Astrocyte (in vitro differentiated cells and primary cell): ENCODE measurements at regions not wholly inside any gene's neighbourhood (a gene's known extent, or its start where the extent isn't known, plus 50 kb on each side); places are given as distances from the start of the nearest gene placed in this dataset.

Source experiments
- DNase-seq: peaks from one replicate; pipeline ENCODE4 v3.0.0-alpha.2; 2010; ENCODE audit warnings: low read depth
- FAIRE-seq: peaks from 2 replicates; lab custom pipeline; 2011; peaks lifted over from hg19 to GRCh38; lab: Jason Lieb, UNC
- H2AFZ ChIP-seq: 2 replicates; pipeline ENCODE4 v1.6.0; 2012; ENCODE audit warnings: low read depth, low read length, inconsistent platforms
- H3K27ac ChIP-seq: 2 replicates; pipeline ENCODE4 v1.5.1; 2011; ENCODE audit warnings: low read depth, low read length, inconsistent platforms
- H3K27me3 ChIP-seq: 2 replicates; pipeline ENCODE4 v1.6.0; 2011; ENCODE audit warnings: low read length, inconsistent platforms; ENCODE audit not compliant: insufficient read depth
- H3K36me3 ChIP-seq: 2 replicates; pipeline ENCODE4 v1.5.1; 2011; ENCODE audit warnings: low read length, inconsistent platforms; ENCODE audit not compliant: insufficient read depth
- H3K4me1 ChIP-seq: 2 replicates; pipeline ENCODE4 v1.5.1; 2011; ENCODE audit warnings: low read length, inconsistent platforms; ENCODE audit not compliant: insufficient read depth
- H3K4me2 ChIP-seq: 2 replicates; pipeline ENCODE4 v1.6.0; 2012; ENCODE audit warnings: low read length, inconsistent platforms
- H3K4me3 ChIP-seq: 2 replicates; pipeline ENCODE4 v1.5.1; 2011; ENCODE audit warnings: low read depth, mild to moderate bottlenecking, low read length, inconsistent platforms; ENCODE audit not compliant: insufficient read depth
- H3K79me2 ChIP-seq: 2 replicates; pipeline ENCODE4 v1.6.0; 2012; ENCODE audit warnings: mild to moderate bottlenecking, low read length, inconsistent platforms; ENCODE audit not compliant: insufficient read depth
- H3K9ac ChIP-seq: 2 replicates; pipeline ENCODE4 v1.6.0; 2012; ENCODE audit warnings: mild to moderate bottlenecking, low read length, inconsistent platforms
- H3K9me3 ChIP-seq: 2 replicates; pipeline ENCODE4 v1.5.1; 2012; ENCODE audit warnings: low read depth, mild to moderate bottlenecking, low read length, inconsistent platforms; ENCODE audit not compliant: insufficient read depth
- H4K20me1 ChIP-seq: 2 replicates; pipeline ENCODE4 v1.6.0; 2012; ENCODE audit warnings: low read length, inconsistent platforms; ENCODE audit not compliant: insufficient read depth
- H3K27ac Mint-ChIP-seq: one replicate; pipeline ENCODE4 v1.8.0; 2021; ENCODE audit warnings: mild to moderate bottlenecking, mixed read lengths; ENCODE audit not compliant: unreplicated experiment
- H3K27me3 Mint-ChIP-seq: one replicate; pipeline ENCODE4 v1.8.0; 2021; ENCODE audit warnings: low read depth, mixed read lengths; ENCODE audit not compliant: unreplicated experiment
- H3K36me3 Mint-ChIP-seq: one replicate; pipeline ENCODE4 v1.8.0; 2021; ENCODE audit warnings: low read depth, mixed read lengths; ENCODE audit not compliant: unreplicated experiment
- H3K4me1 Mint-ChIP-seq: one replicate; pipeline ENCODE4 v1.8.0; 2021; ENCODE audit warnings: low read depth, mixed read lengths; ENCODE audit not compliant: unreplicated experiment
- H3K4me3 Mint-ChIP-seq: one replicate; pipeline ENCODE4 v1.8.0; 2021; ENCODE audit warnings: mild to moderate bottlenecking, moderate library complexity, mixed read lengths; ENCODE audit not compliant: unreplicated experiment
- H3K9me3 Mint-ChIP-seq: one replicate; pipeline ENCODE4 v1.8.0; 2021; ENCODE audit warnings: mild to moderate bottlenecking, mixed read lengths; ENCODE audit not compliant: unreplicated experiment
- CTCF ChIP-seq: IDR thresholded peaks from 2 replicates; pipeline ENCODE4 v1.5.1; 2011; ENCODE audit warnings: low read depth, mild to moderate bottlenecking, inconsistent platforms, low read length, moderate library complexity; ENCODE audit not compliant: insufficient read depth
- EZH2 ChIP-seq: IDR thresholded peaks from 2 replicates; pipeline ENCODE4 v1.6.1; 2012; ENCODE audit warnings: mild to moderate bottlenecking, low read length, inconsistent platforms; ENCODE audit not compliant: insufficient read depth

DNA sequence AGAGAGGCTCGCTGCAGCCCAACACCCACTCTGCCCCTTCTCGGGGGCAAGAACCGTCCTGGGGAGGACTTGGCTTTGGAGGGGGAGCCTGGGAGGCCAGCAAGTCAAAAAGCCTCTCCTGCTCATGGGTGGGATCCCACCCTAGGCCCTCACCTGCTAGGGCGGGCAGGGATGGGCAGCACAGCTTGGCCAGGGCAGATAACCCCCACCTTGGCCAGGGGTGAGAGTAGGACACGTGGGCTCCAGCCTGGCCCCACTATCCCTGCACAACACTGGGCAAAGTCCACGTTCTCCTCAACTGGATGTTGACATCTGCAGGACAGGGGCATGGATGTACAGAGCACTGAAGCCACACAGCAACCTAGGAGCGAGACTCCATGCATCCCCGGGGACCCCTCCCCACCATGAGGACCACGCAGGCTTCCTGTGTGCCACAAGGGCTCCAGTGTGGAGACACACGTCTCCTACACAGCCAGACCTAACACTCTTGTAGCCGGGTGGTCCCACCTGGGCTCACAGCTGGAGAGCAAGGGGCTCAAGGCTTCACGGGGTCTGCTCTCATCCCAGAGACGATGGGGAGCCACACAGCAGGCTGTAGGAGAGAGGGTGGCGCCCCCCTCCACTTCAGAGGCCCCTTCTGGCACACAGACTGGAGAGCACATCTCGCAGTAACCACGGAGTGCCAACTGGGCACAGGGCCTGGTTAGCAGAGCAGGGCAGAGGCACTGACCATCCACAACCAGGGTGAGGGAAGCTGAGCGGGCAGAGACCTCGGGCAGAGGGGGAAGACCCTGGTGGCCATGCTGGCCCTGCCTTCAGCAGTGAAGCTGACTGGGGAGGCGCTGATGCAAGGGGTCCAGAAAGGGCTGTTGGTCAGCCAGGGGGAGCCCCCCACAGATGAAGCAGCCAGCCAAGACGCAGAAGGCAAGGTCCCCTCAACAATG, 171.1 kb downstream of the CRYBB2 start:
- Mint-ChIP-seq H3K4me3 (no peak overlapping the region), H3K36me3 (peaks cover 4% of the 10 kb centered on the region), H3K27ac (no peak overlapping the region), H3K27me3 (peaks cover 11% of the 10 kb centered on the region), H3K4me1 (peaks cover 19% of the 10 kb centered on the region), H3K9me3 (no peaks in the 10 kb centered on the region)
- H3K9me3 ChIP-seq = no peaks in the 10 kb centered on the region
- TF ChIP-seq EZH2 (no peak), CTCF (no peak)
- H3K9ac ChIP-seq = no peak overlapping the region
- no peak overlapping the region for H3K4me2 ChIP-seq
- H3K36me3 ChIP-seq = no peaks in the 10 kb centered on the region
- H3K4me1 ChIP-seq = no peaks in the 10 kb centered on the region
- H4K20me1 ChIP-seq = peaks cover 93% of the 10 kb centered on the region
- no peaks in the 10 kb centered on the region for H3K27me3 ChIP-seq
- FAIRE-seq (no peak), DNase-seq (no peak)
- H3K27ac ChIP-seq = no peak overlapping the region
- H3K79me2 ChIP-seq = peaks cover 58% of the 10 kb centered on the region
- H2AFZ ChIP-seq = no peak overlapping the region
- no peak overlapping the region for H3K4me3 ChIP-seq

GRCh38 chr22:25392584-25392983, 171.9 kb upstream of the GRK3 start:
- peaks cover 65% of the 10 kb centered on the region for H3K79me2 ChIP-seq
- H3K27ac ChIP-seq = no peak overlapping the region
- no peaks in the 10 kb centered on the region for H3K4me1 ChIP-seq
- H3K27me3 Mint-ChIP-seq = peaks cover 7% of the 10 kb centered on the region
- FAIRE-seq = no peak
- no peaks in the 10 kb centered on the region for H3K9me3 Mint-ChIP-seq
- DNase-seq = no peak
- H3K36me3 ChIP-seq = no peaks in the 10 kb centered on the region
- H3K4me2 ChIP-seq = no peak overlapping the region
- TF ChIP-seq EZH2 (no peak), CTCF (no peak)
- H3K27ac Mint-ChIP-seq = no peak overlapping the region
- peaks cover 93% of the 10 kb centered on the region for H4K20me1 ChIP-seq
- H3K4me3 Mint-ChIP-seq = no peak overlapping the region
- H3K36me3 Mint-ChIP-seq = peaks cover 4% of the 10 kb centered on the region
- no peak overlapping the region for H3K4me3 ChIP-seq
- no peak overlapping the region for H3K9ac ChIP-seq
- H2AFZ ChIP-seq = no peak overlapping the region
- peaks cover 2% of the 10 kb centered on the region for H3K27me3 ChIP-seq
- peaks cover 9% of the 10 kb centered on the region for H3K4me1 Mint-ChIP-seq
- no peaks in the 10 kb centered on the region for H3K9me3 ChIP-seq
